ENCODE measurements at regions not wholly inside any gene's neighbourhood (a gene's known extent, or its start where the extent isn't known, plus 50 kb on each side); places are given as distances from the start of the nearest gene placed in this dataset.

DNA sequence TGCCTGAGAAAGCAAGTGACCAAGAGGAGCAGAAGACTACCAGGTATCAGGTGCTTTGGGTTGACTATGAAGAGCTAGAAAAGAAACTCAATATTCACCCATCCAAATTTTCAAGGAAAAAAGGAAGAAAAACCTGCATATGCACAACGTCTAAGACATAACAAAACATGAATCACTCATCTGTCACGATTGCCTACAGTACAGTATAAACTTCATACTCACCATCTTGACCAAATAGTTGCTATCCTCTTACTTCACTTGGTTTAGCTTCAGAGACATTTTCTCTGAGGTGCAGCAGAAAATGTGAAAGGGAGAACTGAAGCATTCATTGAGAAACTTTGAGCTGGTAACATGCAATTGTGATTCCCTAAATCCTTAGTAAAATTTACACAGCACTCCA, 228.6 kb upstream of the MPDZ start:
- TF ChIP-seq, protein P1, sequence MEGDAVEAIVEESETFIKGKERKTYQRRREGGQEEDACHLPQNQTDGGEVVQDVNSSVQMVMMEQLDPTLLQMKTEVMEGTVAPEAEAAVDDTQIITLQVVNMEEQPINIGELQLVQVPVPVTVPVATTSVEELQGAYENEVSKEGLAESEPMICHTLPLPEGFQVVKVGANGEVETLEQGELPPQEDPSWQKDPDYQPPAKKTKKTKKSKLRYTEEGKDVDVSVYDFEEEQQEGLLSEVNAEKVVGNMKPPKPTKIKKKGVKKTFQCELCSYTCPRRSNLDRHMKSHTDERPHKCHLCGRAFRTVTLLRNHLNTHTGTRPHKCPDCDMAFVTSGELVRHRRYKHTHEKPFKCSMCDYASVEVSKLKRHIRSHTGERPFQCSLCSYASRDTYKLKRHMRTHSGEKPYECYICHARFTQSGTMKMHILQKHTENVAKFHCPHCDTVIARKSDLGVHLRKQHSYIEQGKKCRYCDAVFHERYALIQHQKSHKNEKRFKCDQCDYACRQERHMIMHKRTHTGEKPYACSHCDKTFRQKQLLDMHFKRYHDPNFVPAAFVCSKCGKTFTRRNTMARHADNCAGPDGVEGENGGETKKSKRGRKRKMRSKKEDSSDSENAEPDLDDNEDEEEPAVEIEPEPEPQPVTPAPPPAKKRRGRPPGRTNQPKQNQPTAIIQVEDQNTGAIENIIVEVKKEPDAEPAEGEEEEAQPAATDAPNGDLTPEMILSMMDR (IDR thresholded peaks at IDR 0.05) = no peak
- TF ChIP-seq POLR2A (IDR thresholded peaks at IDR 0.05) (no peak), EP300 (IDR thresholded peaks at IDR 0.05) (no peak)

Data from stomach (tissue), 4 donors.